ENCODE measurements at regions not wholly inside any gene's neighbourhood (a gene's known extent, or its start where the extent isn't known, plus 50 kb on each side); places are given as distances from the start of the nearest gene placed in this dataset.
"Not testable (repeated sequence)": the region's sequence is repeated elsewhere in the genome, so short reads cannot be mapped to it uniquely, and the experiment has no call there.

DNA sequence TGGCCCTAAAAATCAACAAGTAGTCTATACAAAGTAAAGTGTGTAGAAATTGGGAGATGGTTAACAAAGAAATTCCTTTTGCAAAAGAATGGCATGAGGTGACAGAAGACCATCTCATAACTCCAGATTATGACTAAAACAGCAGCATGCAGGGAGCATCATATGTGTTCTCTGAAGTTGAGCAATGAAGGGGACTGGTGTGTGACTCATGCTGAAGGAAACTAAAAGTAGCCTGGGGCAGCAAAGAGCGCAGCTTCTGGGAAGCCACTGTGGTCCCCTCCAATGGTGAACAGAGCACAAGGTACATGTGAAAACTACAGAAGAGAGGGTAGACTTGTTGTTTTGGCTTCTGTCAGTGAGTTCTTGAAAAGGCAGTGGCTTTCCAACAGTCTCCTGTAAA is 133.4 kb downstream of the MACC1 start:
- DNase-seq: no peak

DNA sequence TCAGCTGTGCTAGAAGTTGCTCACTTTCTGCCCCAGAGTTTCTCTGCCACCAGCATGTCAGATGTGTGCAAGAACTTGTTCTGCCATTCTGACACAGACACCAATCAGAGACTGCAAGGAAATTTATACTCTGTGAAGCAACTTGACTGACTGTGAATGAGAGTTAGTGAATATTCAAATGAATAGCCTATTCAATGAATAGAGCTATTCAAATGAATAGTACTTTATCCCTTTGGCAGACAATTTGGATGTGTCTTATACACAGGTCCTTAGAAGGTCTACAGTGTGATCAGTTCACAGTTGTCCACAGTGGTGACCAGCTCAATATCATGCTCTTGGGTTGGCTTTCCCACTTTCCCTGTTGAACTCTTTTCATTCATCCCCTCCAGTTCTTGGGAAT is 138.1 kb downstream of the MACC1 start:
- no peak for DNase-seq

DNA sequence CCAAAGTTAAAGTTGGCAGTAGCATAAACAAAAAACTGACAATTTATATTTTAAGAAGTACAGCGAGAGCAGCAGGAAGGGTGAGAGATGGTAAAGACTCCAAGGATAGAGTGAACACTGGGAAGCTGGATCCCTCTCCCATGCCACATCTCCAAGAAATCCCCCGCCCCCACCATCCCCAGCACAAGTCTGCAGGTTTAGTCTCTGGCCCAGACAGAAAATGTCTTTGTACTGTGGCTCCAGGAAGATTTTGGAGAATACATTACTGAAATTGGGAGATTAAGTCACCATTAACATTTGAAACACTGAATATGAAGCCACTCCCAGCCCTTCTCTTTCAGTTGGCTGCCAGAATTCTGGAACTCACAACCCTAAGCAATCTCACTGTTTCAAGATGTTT is 140.3 kb downstream of the MACC1 start:
- no peak for DNase-seq

DNA sequence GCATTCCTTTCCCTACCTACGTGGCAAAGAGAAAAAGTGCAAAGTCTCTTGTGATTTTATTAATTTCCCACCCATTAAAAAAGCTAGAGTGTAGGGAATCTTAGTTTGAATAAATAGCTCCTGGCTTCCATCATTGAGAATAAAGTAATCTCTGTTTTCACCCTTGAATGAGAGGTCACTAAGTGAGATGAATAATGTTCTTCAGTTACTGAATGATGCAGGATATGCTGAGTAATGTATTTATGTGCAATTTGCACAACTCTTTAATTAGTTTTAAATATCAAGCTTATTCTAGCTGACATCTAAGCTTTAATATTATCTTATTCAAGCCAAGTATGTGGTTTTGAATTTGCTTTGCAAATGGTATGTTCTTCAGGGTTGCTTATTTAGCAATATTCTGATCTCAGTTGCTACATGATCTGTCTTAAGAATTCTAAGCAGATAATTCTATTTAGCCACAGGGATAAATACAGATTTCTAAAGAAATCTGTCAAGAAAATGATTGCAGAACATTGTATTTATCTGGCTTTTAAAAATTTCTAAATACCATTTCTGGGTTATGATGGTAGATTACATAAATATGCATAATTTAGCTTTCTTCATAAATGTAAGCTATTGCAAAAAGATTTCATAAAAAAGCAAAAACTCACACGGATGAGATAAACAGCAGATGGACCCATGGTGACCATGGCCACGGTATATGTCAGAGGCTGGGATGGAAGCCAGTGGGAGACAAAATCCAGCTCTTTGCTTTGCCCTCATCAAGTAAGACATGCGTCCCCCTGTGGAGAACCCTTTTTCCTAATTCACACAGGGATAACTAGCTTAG is 141.0 kb downstream of the MACC1 start:
- DNase-seq: no peak

DNA sequence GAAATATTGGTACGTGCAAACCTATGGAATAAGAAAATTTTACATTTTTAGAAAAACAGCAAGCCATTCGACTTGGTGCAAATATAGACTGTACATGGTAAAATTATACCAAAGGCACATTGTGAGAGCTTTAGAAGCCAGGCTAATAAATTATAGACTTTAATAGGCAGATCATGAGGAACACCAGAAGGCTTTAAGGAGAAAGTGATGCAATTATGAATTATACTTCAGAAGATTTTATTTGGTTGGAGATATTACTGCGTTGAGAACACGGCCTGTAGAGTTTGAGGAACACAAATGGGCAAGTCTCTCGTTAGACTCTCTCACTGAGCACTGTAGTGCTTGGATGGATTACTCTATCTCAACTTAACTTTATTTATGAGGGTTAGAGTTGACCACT is 141.7 kb downstream of the MACC1 start:
- DNase-seq: no peak

DNA sequence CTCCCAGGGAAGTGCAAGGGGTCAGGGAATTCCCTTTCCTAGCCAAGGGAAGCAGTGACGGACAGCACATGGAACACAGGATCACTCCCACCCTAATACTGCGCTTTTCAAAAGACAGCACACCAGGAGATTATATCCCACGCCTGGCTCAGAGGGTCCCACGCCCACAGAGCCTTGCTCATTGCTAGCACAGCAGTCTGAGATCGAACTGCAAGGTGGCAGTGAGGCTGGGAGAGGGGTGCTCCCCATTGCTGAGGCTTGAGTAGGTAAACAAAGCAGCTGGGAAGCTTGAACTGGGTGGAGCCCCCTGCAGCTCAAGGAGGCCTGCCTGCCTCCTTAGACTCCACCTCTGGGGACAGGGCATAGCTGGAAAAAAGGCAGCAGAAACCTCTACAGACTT is 149.2 kb downstream of the MACC1 start:
- DNase-seq: not testable (repeated sequence)

DNA sequence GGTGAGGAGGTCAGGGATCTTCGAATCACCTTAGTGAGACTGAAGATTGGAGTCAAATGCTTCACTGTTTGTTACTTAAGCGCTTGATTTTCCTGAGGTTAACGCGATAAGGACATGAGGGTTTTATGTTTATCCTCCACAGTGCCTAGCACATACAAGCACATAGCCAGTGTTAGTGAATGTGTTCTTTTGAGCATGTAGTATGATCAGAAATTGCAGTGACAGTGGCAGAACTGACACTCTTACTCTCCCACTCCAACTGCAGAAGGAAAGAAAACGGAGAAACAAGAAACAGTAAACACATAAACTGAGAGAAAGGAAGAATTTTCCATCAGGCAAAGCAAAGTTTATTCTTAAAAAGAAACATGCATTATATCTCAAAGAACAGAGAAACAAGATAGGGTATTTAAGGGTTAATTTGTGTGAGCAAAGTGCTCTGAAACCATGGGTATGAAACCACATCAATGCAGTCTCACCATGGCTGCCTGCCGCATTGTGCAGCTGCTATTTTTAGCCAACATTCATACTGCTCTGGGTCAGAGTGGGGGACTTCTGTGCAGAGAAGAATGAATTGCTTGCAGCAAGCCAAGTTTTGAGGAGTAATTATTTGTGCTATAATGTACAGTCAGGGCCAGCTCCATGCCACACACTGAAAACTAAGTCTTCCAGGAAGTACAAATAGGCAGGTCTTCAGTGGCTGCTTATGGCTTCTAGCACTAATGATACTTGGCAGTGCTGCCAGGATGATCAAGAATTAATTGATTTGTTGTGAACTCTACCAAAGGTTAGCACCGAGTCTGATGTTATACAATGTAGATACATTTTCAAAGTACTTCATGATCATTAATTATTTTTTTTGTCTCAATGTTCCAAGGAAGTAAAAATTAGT is 152.0 kb downstream of the MACC1 start:
- no peak for DNase-seq

DNA sequence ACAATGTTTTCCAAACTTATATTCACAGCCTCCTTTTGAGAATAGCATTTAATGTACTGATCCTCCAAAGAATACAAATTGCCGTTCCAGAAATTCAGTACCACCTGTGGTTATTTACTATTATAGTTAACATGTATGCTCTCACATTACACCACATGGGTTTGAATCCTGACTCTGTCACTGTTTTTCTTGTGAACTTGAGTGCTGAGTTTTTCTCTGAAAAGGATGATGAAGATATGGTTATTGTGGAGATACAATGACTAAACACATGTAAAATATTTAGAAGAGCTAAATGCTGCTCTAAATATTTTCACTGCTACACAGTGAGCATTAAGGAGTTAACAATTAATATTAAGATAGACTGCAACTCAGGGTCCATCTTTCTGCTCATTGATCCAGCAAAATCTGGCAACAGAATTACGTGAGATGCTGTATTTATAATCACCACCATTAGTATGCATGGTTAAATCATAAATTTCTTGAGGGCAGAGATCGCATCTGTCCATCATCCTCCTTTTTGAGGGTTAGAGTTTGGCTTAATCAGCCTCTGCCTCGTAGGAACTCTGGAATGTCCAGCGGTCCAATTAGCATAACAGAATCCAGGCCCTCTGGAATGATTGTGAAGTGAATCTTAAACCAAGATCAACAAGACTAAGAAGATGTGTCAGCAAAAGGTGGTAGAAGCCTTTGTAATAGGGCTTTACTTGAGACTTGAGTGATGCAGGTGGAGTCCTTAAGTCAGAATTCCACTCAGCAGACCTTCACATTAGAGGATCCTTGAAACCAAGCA is 152.8 kb downstream of the MACC1 start:
- DNase-seq: no peak

DNA sequence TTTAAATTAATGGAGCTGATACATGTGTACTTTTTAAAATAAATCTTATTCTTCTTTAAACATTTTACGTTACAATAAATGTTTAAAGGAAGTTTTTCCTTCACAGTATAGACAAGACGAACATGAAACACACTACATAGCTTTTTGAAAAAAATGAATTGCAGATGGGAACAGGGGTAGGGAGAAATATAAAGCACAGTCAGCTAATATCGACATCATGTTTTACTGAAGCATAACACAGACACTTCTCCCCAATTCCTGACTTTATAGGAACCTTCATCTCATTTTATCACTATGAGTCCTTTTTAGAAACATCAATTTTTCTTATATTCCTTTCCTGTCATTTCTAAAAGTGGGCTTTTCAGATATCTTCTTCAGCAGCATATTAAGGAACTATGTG is 153.5 kb downstream of the MACC1 start:
- no peak for DNase-seq

DNA sequence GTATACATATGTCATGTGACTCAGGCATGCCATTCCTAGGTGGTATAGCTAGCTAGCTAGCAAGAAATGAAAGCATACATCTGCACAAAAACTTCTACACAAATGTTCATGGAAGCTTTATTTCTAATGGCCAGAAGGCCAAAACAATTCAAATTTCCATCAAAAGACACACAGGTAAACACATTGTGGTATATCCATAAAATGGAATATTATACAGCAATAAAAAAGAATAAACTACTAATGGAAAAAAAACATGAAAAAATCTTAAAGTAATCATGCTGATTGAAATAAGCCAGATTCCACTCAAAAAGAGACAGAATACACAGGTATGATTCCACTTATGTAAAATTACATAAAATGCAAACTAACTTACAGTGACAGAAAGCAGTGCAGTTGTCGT is 154.3 kb downstream of the MACC1 start:
- no peak for DNase-seq

DNA sequence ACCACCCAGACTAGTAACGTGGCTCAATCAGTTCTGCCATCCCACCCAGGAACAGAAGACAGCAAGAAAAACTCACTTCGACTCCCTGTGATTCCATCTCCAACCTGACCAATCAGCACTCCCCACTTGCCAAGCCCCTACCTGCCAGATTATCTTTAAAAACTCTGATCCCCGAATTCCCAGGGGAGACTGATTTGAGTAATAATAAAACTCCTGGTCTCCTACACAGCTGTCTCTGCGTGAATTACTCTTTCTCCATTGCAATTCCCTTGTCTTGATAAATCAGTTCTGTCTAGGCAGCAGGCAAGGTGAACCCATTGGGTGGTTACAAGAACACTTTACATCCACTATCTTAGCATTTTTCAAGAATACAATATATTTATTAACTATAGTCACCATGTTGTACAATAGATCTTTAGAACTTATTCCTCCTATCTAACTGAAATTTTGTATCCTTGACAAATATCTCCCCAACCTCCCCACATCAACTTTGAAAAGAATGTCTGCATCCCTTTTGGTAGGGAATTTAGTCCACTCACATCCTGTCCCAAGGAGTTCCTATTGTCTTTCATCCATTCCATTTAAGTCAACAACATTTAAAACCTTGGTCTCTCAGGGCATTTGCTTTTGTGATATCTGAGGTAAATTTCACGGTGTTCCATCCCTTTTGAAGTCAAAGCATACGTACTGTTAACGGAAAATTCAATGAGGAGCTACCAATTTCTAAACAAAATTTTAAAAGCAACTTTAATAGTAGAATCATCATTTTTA is 163.7 kb downstream of the MACC1 start:
- DNase-seq: no peak

DNA sequence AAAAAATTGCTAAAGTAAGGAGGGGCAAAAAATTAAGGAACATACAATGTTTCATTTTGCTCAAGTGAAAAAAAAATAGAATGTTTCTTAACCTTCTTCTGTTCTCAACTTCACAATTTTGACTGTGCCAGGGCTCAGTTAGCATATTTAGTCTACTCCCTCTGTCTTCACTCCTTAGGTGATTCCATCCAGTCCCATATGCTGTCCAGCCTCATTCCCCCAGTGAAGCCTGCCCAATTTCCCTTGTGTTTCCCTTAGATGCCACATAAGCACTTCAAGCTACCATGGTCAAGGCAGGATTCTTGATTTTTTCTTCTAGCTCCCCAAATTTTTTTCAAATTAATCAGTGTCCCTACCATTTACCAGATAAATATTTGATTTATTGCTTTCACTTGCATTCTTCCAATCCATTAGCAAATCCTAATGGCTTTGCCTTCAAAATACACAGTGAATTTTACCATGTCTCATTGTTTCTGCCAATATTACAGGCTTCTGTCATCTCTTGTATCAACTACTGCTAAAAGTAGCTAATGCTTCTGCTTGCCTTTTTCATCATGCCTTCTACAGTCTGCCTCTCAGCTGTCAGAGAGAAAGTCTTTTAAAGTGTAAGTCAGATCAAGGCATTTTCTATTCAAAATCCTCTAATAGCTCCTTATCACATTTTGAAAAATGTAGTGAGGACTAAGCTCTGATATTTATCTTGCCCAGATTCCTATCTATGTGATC is 166.8 kb downstream of the MACC1 start:
- DNase-seq: no peak

DNA sequence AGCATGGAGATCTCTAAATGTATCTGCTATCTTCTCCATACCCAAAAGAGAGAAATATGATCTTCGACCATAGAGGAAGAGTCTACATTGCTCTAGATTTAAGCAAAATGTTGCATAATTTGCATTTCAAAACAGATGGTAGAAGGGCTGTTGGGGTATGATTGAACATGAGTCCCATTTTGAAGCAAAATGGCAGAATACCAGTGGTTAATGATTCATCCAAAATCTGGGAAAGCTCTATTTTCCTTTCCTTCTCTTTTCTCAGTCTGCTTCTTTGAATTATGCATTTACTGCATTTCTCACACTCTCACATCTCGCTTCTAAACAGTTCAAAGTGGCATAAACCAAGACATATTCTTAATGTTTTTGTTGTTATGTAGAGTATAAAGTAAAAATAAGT is 178.5 kb downstream of the MACC1 start:
- DNase-seq: no peak

DNA sequence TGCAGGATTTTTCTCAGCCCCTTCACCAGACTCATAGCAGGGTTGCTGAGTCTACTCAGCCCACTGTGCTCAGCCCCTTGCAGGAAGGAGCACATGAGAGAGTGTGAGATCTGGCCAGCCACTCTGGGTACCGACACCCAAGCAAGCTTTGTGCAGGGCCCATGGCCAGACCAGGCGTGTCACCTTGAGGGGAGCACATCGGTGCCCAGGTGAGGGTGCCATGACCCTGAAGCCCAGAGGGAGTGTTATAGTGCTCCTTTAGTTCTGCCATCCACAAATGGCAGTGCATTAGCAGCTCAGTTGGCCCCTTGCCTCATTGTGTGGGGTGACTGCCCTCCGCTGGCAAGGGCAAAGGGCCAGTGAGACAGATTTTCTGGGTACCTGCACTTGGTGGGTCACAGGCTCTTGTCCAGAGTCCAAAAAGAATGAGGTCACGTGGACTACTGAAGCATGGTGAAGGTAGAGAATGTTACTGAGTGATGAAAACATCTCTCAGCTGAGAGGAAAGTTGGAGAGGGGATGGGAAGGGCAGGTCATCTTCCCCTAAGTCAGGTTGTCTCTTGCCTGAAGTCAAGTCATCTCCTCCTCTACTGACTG is 181.8 kb downstream of the MACC1 start:
- no peak for DNase-seq

DNA sequence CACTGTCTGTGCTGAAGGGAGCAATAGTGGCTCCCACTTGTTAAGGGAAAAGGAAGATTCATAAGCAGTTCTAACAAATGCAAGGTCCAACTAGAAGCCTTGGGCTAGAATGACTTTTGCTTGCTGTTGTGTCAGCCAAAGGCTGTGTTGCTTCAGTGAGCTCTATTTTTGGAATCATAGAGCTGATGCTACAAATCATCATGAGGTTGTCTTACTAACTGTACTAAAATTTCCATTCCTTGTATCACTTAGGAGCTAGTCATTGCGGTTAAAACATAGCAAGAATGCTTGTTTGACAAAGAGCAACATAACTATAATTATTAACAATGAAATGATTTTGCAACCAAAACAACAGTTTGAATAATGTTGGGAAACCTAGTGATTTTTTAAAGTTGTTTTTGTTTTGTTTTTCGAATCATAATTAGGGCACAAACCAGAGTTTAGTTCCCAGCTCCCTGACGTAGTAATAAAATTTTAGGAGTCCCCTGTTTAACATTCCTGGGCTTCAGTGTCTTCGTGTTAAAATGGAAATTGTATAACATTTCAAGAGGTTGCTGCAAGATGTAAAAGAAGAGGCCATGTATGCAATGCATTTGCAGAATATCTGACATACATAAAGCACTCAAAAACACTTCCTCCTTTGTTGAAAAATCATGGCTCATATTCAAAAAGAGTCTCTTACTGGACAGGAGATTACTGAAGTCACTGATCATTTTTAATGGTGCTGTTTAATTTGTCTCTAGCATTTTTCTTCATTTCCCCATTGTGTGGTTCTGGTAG is 183.4 kb downstream of the MACC1 start:
- no peak for DNase-seq

DNA sequence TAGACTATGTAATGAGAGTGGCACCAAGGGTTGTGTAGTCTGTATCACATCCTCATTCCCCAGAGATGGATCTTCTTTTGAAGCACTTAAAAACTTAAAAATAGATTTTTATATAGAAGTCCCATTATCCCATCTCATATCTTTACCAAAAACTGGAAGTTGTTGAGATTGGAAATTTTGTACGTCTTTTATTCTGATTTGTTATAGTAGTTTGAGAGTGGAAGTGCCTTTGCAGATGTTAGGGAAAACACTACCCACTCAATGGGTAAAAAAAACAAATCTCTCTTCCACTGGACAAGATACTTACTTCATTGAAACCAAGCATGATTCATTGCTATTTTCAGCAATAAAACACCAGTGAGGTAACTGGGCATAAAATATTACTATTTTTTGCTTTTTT is 184.4 kb downstream of the MACC1 start:
- DNase-seq: no peak

DNA sequence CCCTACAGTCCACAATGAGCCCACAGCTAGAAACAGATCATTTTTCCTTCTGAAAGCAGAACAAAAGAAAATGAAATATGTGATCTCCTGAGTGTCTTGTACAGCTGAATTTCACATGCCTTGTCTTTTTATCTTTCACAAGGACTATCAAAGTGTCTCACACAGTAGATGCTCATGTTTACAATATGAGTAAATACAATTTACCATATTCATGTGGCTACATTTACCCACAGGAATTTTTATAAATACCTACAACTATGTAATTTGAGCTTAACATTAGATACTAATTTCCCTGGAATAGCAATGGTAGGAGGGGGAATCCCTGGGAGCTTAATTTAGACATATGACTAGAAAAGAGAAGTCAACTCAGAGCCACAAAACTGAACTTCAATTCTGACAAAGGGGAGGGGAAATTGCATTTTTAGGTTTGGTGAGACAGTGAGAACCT is 186.2 kb downstream of the MACC1 start:
- no peak for DNase-seq

DNA sequence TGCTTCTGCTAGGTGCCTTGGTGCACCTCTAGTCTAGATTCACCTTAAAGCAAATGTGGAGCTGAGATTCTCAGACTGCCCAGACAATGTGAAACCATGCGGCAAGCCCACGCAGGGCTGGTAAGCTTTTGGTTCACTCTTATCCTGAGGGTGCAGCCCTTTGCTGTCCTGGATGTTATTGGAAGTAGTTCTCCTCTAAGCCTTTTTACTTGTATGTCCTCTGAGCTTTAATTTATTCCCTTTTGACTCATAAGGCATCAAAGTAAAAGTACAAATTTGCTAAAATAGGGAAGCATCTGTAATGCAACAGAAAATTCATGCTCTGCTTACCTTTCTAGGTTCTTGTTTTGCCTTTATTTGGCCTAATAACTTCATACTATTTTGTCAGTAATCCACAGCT is 186.8 kb downstream of the MACC1 start:
- no peak for DNase-seq

DNA sequence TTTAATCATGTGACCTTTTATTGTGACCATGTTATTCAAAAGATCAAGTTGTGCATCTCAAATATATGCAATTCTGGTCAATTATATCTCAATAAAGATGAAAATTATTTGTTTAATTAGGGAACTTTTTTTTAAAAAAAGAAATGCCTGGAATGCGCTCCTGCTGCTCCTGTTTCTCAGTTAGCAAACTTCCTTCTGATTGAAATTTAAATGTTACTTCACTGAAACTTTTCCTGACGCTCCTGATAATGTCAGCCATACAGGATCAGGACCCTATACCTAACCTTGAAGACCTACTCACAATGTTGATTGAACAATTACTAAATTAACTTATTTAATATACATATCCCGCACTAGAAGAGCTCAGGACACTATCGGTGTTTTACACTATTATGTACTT is 190.4 kb downstream of the MACC1 start:
- DNase-seq: no peak

DNA sequence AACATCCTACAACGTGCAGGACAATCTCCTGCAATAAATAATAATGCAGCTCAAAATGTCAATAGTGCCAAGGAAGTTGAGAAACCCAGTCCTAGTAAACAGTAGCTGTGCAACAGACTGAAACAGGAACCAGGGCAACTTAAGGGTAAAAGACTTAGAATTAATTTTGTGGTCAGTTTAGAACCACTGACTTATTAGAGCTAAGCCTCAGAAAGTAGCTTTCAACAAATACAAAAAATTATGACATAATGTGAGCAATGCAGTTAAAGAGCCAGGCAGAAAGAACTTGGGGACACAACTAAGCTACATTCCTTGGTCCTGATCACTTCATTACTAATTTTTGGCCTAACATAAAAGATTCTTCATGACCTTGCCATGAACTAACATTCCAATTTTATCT is 195.4 kb downstream of the MACC1 start:
- DNase-seq: no peak

DNA sequence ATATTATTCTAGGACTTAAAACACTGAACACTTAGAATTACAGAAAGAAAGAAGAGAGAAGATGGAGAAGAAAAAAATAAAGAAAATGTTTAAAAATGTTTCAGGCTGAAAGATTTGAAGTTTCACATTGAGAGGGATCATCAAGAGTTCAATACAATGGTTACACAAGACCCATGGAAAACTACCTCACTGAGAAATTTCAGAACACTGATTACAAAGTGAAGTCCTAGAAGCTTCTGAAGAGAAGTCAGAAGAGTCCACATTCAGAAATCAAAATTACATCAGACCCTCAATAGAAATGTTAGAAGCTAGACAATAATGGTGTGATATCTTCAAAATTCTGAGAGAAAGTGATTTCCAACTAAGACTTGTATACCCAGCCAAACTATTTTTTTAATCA is 196.1 kb downstream of the MACC1 start:
- DNase-seq: no peak
